HepG2 (cell line): ENCODE measurements at regions not wholly inside any gene's neighbourhood (a gene's known extent, or its start where the extent isn't known, plus 50 kb on each side); places are given as distances from the start of the nearest gene placed in this dataset.

Source experiments
- GATAD1 ChIP-seq: IDR thresholded peaks from 2 replicates; pipeline ENCODE4 v1.6.1; 2016; ENCODE audit warnings: missing genetic modification reagents, missing compliant biosample characterization
- GMEB1 ChIP-seq: sonication (generic); formaldehyde crosslinking; IDR thresholded peaks from 2 replicates; pipeline ENCODE4 v1.5.1; 2020; ENCODE audit warnings: missing genetic modification reagents, mild to moderate bottlenecking, borderline replicate concordance
- MIER2 ChIP-seq: IDR thresholded peaks from 2 replicates; pipeline ENCODE4 v1.6.1; 2016; ENCODE audit warnings: missing biosample characterization, missing genetic modification reagents
- ZNF18 ChIP-seq: sonication (generic); formaldehyde crosslinking; IDR thresholded peaks from 2 replicates; pipeline ENCODE4 v1.8.0; 2022; ENCODE audit warnings: mild to moderate bottlenecking, missing genetic modification reagents; ENCODE audit not compliant: insufficient replicate concordance
- ZNF407 ChIP-seq: sonication (generic); formaldehyde crosslinking; IDR thresholded peaks from one replicate; pipeline ENCODE4 v1.5.1; 2020; ENCODE audit warnings: mild to moderate bottlenecking, missing genetic modification reagents; ENCODE audit errors: not compliant biosample characterization
- ZNF570 ChIP-seq: sonication (generic); formaldehyde crosslinking; IDR thresholded peaks from 2 replicates; pipeline ENCODE4 v1.4.0; 2020; ENCODE audit warnings: mild to moderate bottlenecking, missing genetic modification reagents, borderline replicate concordance

- no peak for TF ChIP-seq ZNF18 (CRISPR knock-in tag)
- TF ChIP-seq ZNF407 (CRISPR knock-in tag): no peak
- TF ChIP-seq GMEB1 (CRISPR knock-in tag): no peak
- no peak for TF ChIP-seq MIER2 (CRISPR knock-in tag)
- no peak for TF ChIP-seq GATAD1 (CRISPR knock-in tag)
- TF ChIP-seq ZNF570 (CRISPR knock-in tag): no peak
- TF ChIP-seq, all 625 proteins: peak for 0
Observed at GRCh38 chr22:27327497-27327896, 474.1 kb downstream of the MN1 start (continued).
